DOHH2 (cell line): ENCODE measurements at regions not wholly inside any gene's neighbourhood (a gene's known extent, or its start where the extent isn't known, plus 50 kb on each side); places are given as distances from the start of the nearest gene placed in this dataset.

ENCODE experiments used
- CTCF ChIP-seq: fragments of 200-600 bp; sonication (generic); IDR thresholded peaks from one replicate; pipeline ENCODE4 v1.5.1; 2014; ENCODE audit warnings: antibody characterized with exemption, mild to moderate bottlenecking, low read depth, low read length; ENCODE audit not compliant: poor library complexity, severe bottlenecking
- EZH2phosphoT487 ChIP-seq: fragments of 200-600 bp; sonication (generic); IDR thresholded peaks from 2 replicates; pipeline ENCODE4 v1.6.1; 2017; ENCODE audit warnings: borderline replicate concordance, mild to moderate bottlenecking, antibody characterized with exemption, low read length, moderate library complexity, mixed read lengths

- TF ChIP-seq CTCF (no peak), EZH2phosphoT487 (no peak)
Measured at GRCh38 chr6:169016758-169017157, 236.9 kb downstream of the THBS2 start.
